H1 (cell line): ENCODE measurements at regions not wholly inside any gene's neighbourhood (a gene's known extent, or its start where the extent isn't known, plus 50 kb on each side); places are given as distances from the start of the nearest gene placed in this dataset.

ENCODE experiments used
- CTCF ChIA-PET: fragments of 300-600 bp; sonication (Branson Sonifier 250); formaldehyde crosslinking; loops from one replicate; lab custom pipeline; 2021; ENCODE audit not compliant: partially characterized antibody; lab: Charles Lee
- POLR2A ChIA-PET: fragments of 300-600 bp; sonication (Branson Sonifier 250); formaldehyde crosslinking; loops from one replicate; lab custom pipeline; 2021; ENCODE audit warnings: inconsistent platforms; ENCODE audit not compliant: partially characterized antibody; lab: Charles Lee
- DNase-seq, 2 experiments: peaks; one replicate each; pipeline versions ENCODE4 v3.0.0 to v3.0.0-alpha.2; 2010 to 2022; ENCODE audit warnings: low spot score in 2 of 2, low read depth in 1 of 2, mixed read lengths in 1 of 2
- FAIRE-seq: peaks from 2 replicates; lab custom pipeline; 2011; peaks lifted over from hg19 to GRCh38; lab: Jason Lieb, UNC
- H2AFZ ChIP-seq: 2 replicates; pipeline ENCODE4 v1.8.1; 2012; ENCODE audit warnings: low read length, inconsistent platforms
- H2AK5ac ChIP-seq: 2 replicates; pipeline ENCODE4 v1.6.1; 2013; ENCODE audit warnings: low read depth, low read length
- H2BK120ac ChIP-seq: replicated peaks from 2 replicates; pipeline ENCODE3; 2013; ENCODE audit warnings: low read depth, low read length, inconsistent platforms
- H2BK12ac ChIP-seq: 2 replicates; pipeline ENCODE4 v1.6.1; 2013; ENCODE audit warnings: low read depth, low read length
- H2BK15ac ChIP-seq: 2 replicates; pipeline ENCODE4 v1.6.1; 2013; ENCODE audit warnings: low read length
- H2BK20ac ChIP-seq: 2 replicates; pipeline ENCODE4 v1.6.1; 2013; ENCODE audit warnings: low read length
- H2BK5ac ChIP-seq: 2 replicates; pipeline ENCODE4 v1.6.1; 2013; ENCODE audit warnings: low read depth, low read length
- H3K14ac ChIP-seq: 2 replicates; pipeline ENCODE4 v1.6.1; 2013; ENCODE audit warnings: inconsistent platforms; ENCODE audit not compliant: insufficient read length
- H3K18ac ChIP-seq: 2 replicates; pipeline ENCODE4 v1.6.1; 2013; ENCODE audit warnings: low read length; ENCODE audit errors: extremely low read depth
- H3K23ac ChIP-seq: 2 replicates; pipeline ENCODE4 v1.6.1; 2013; ENCODE audit warnings: inconsistent platforms; ENCODE audit not compliant: insufficient read length
- H3K23me2 ChIP-seq: 2 replicates; pipeline ENCODE4 v1.6.1; 2013; ENCODE audit warnings: low read depth, low read length
- H3K27ac ChIP-seq: 2 replicates; pipeline ENCODE4 v1.6.1; 2011; ENCODE audit warnings: low read depth, low read length, inconsistent platforms
- H3K27me3 ChIP-seq, 4 experiments: replicated peaks in 1 of 4; 1 replicate in 1 of 4; 2 replicates in 3 of 4; pipeline versions ENCODE4 v1.6.1 to v1.8.1; 2011 to 2013; ENCODE audit warnings: low read length in 3 of 4, mild to moderate bottlenecking in 3 of 4, inconsistent platforms in 2 of 4, mixed read lengths in 2 of 4, moderate library complexity in 1 of 4; ENCODE audit not compliant: control insufficient read depth in 3 of 4, insufficient read depth in 3 of 4; ENCODE audit errors: extremely low read depth in 1 of 4
- H3K36me3 ChIP-seq, 4 experiments: 2 replicates each; pipeline versions ENCODE4 v1.6.1 to v1.8.1; 2011 to 2013; ENCODE audit warnings: mild to moderate bottlenecking in 4 of 4, low read length in 3 of 4, moderate library complexity in 2 of 4, control low read depth in 1 of 4, inconsistent platforms in 1 of 4; ENCODE audit not compliant: insufficient read depth in 4 of 4, control insufficient read depth in 2 of 4
- H3K4ac ChIP-seq: replicated peaks from 2 replicates; pipeline ENCODE3; 2013; ENCODE audit warnings: low read length, low read depth, mixed read lengths, inconsistent platforms; ENCODE audit not compliant: insufficient read length
- H3K4me1 ChIP-seq, 4 experiments: replicated peaks in 1 of 4; 1 replicate in 1 of 4; 2 replicates in 3 of 4; pipeline versions ENCODE4 v1.6.1 to v1.8.1; 2011 to 2013; ENCODE audit warnings: low read length in 3 of 4, inconsistent platforms in 2 of 4, mixed read lengths in 1 of 4; ENCODE audit not compliant: insufficient read depth in 4 of 4, control insufficient read depth in 3 of 4
- H3K4me2 ChIP-seq, 2 experiments: 2 replicates each; pipeline versions ENCODE4 v1.6.1 to v1.8.1; 2011 to 2013; ENCODE audit warnings: low read depth in 2 of 2, low read length in 2 of 2, control low read depth in 1 of 2, inconsistent platforms in 1 of 2, mild to moderate bottlenecking in 1 of 2; ENCODE audit not compliant: insufficient read depth in 1 of 2
- H3K4me3 ChIP-seq, 4 experiments: fragments of 200-600, 300-600 bp in 1 of 4; sonication (generic), shearing (Covaris generic), sonication (Bioruptor Twin) in 1 of 4; 2 replicates each; pipeline versions ENCODE4 v1.5.1 to v1.8.1; 2011 to 2016; ENCODE audit warnings: low read length in 4 of 4, low read depth in 3 of 4, control low read depth in 2 of 4, inconsistent platforms in 2 of 4, mild to moderate bottlenecking in 2 of 4, mixed read lengths in 1 of 4, moderate library complexity in 1 of 4; ENCODE audit not compliant: insufficient read depth in 2 of 4; ENCODE audit errors: extremely low read depth in 1 of 4
- H3K56ac ChIP-seq: replicated peaks from 2 replicates; pipeline ENCODE3; 2013; ENCODE audit warnings: low read depth, mild to moderate bottlenecking, mixed read lengths, low read length, inconsistent platforms; ENCODE audit not compliant: insufficient read length
- H3K79me1 ChIP-seq: 2 replicates; pipeline ENCODE4 v1.6.1; 2013; ENCODE audit warnings: low read depth, low read length, control low read depth
- H3K79me2 ChIP-seq, 2 experiments: 2 replicates each; pipeline versions ENCODE4 v1.6.1 to v1.8.1; 2012 to 2013; ENCODE audit warnings: low read length in 2 of 2, mild to moderate bottlenecking in 2 of 2, inconsistent platforms in 1 of 2; ENCODE audit not compliant: insufficient read depth in 2 of 2, control insufficient read depth in 1 of 2
- H3K9ac ChIP-seq, 4 experiments: replicated peaks in 1 of 4; 1 replicate in 1 of 4; 2 replicates in 3 of 4; pipeline versions ENCODE4 v1.6.1 to v1.8.1; 2011 to 2013; ENCODE audit warnings: low read depth in 3 of 4, low read length in 3 of 4, control low read depth in 2 of 4, mild to moderate bottlenecking in 2 of 4, moderate library complexity in 2 of 4, inconsistent platforms in 1 of 4; ENCODE audit errors: extremely low read depth in 1 of 4
- H3K9me3 ChIP-seq, 2 experiments: 2 replicates each; pipeline versions ENCODE4 v1.6.1 to v1.8.1; 2012 to 2013; ENCODE audit warnings: mild to moderate bottlenecking in 2 of 2, moderate library complexity in 2 of 2, control low read depth in 1 of 2, inconsistent platforms in 1 of 2, low read depth in 1 of 2, low read length in 1 of 2, mixed read lengths in 1 of 2; ENCODE audit not compliant: insufficient read depth in 2 of 2
- H4K20me1 ChIP-seq, 2 experiments: replicated peaks in 1 of 2; 2 replicates each; pipeline versions ENCODE3 to v1.8.1; 2011 to 2013; ENCODE audit warnings: inconsistent platforms in 2 of 2, low read length in 2 of 2, mild to moderate bottlenecking in 1 of 2; ENCODE audit not compliant: insufficient read depth in 2 of 2, control insufficient read depth in 1 of 2
- H4K5ac ChIP-seq: 2 replicates; pipeline ENCODE4 v1.6.1; 2013; ENCODE audit warnings: low read length, low read depth, mixed read lengths, inconsistent platforms; ENCODE audit not compliant: insufficient read length
- H4K8ac ChIP-seq: 2 replicates; pipeline ENCODE4 v1.8.0; 2013; ENCODE audit warnings: mild to moderate bottlenecking, moderate library complexity, low read length, inconsistent platforms; ENCODE audit not compliant: insufficient read depth; ENCODE audit errors: extremely low read depth
- H4K91ac ChIP-seq: replicated peaks from 2 replicates; pipeline ENCODE3; 2013; ENCODE audit warnings: low read length, mixed read lengths, inconsistent platforms; ENCODE audit not compliant: insufficient read length
- ATF3 ChIP-seq: IDR thresholded peaks from 2 replicates; pipeline ENCODE4 v1.6.1; 2011; ENCODE audit warnings: low read depth, mild to moderate bottlenecking, low read length; ENCODE audit not compliant: insufficient read depth
- BCL11A ChIP-seq, 2 experiments: IDR thresholded peaks; one replicate each; pipeline ENCODE4 v1.6.1; 2011; ENCODE audit warnings: low read depth in 2 of 2, low read length in 2 of 2, mild to moderate bottlenecking in 2 of 2
- BRCA1 ChIP-seq: IDR thresholded peaks from 2 replicates; pipeline ENCODE4 v1.6.1; 2012; ENCODE audit warnings: low read depth, low read length, improper control_type of control experiment
- FOSL1 ChIP-seq: IDR thresholded peaks from 2 replicates; pipeline ENCODE4 v1.6.1; 2011; ENCODE audit warnings: mild to moderate bottlenecking, low read depth, low read length, moderate library complexity; ENCODE audit not compliant: insufficient read depth
- GABPA ChIP-seq: IDR thresholded peaks from 2 replicates; pipeline ENCODE4 v1.6.1; 2011; ENCODE audit warnings: mild to moderate bottlenecking, low read length, moderate library complexity, borderline replicate concordance; ENCODE audit not compliant: insufficient read depth
- GTF2F1 ChIP-seq: IDR thresholded peaks from 2 replicates; pipeline ENCODE4 v1.6.1; 2012; ENCODE audit warnings: low read depth, low read length, improper control_type of control experiment, borderline replicate concordance
- NANOG ChIP-seq: IDR thresholded peaks from 2 replicates; pipeline ENCODE4 v1.6.1; 2011; ENCODE audit warnings: low read length, low read depth, mild to moderate bottlenecking, inconsistent platforms; ENCODE audit not compliant: insufficient read depth, poor library complexity, severe bottlenecking
- NRF1 ChIP-seq: IDR thresholded peaks from 2 replicates; pipeline ENCODE4 v1.6.1; 2011; ENCODE audit warnings: mild to moderate bottlenecking, low read depth, low read length, improper control_type of control experiment
- RXRA ChIP-seq: IDR thresholded peaks from 2 replicates; pipeline ENCODE4 v1.6.1; 2011; ENCODE audit warnings: low read depth, mild to moderate bottlenecking, low read length, moderate library complexity; ENCODE audit not compliant: insufficient read depth
- SIN3A ChIP-seq, 2 experiments: IDR thresholded peaks in 1 of 2; conservative IDR thresholded peaks in 1 of 2; 2 replicates each; pipeline ENCODE4 v1.6.1; 2011 to 2012; ENCODE audit warnings: low read length in 2 of 2, improper control_type of control experiment in 1 of 2, low read depth in 1 of 2, mild to moderate bottlenecking in 1 of 2
- SP1 ChIP-seq: IDR thresholded peaks from 2 replicates; pipeline ENCODE4 v1.6.1; 2011; ENCODE audit warnings: low read depth, low read length
- SUZ12 ChIP-seq: fragments of 200-600 bp; sonication (generic); IDR thresholded peaks from 2 replicates; pipeline ENCODE4 v1.6.1; 2012; ENCODE audit warnings: mild to moderate bottlenecking, inconsistent platforms, low read length, moderate library complexity, mixed read lengths
- TBP ChIP-seq: IDR thresholded peaks from 2 replicates; pipeline ENCODE4 v1.6.1; 2011; ENCODE audit warnings: low read depth, low read length, improper control_type of control experiment
- YY1 ChIP-seq: IDR thresholded peaks from 2 replicates; pipeline ENCODE4 v1.6.1; 2011; ENCODE audit warnings: low read depth, mild to moderate bottlenecking, low read length
- ZNF274 ChIP-seq: IDR thresholded peaks from 2 replicates; pipeline ENCODE4 v1.7.0; 2012; ENCODE audit warnings: low read length, borderline replicate concordance; ENCODE audit errors: extremely low read depth
- WGBS, 2 experiments: shearing (Covaris generic) in 1 of 2; methylation state at CpG; one replicate each; pipeline versions ENCODE4 v1.1.6 to v1.1.7; 2013 to 2015; ENCODE audit warnings: low lambda C conversion rate in 2 of 2, mixed read lengths in 2 of 2, inconsistent platforms in 1 of 2, low coverage in 1 of 2, missing lambda C conversion rate in 1 of 2; ENCODE audit not compliant: insufficient replicate concordance in 2 of 2, insufficient coverage in 1 of 2, insufficient read length in 1 of 2; ENCODE audit errors: extremely low coverage in 1 of 2, missing lambda C conversion rate in 1 of 2; 5-methylcytosine and 5-hydroxymethylcytosine counted together

GRCh38 chr12:90741611-90742010, 213.4 kb downstream of the CCER1 start:
- H4K91ac ChIP-seq: no peak overlapping the region
- no peak overlapping the region for H3K56ac ChIP-seq
- no peak overlapping the region for H2BK12ac ChIP-seq
- H3K27me3 ChIP-seq: no peaks in the 10 kb centered on the region
- no peak overlapping the region for H3K27ac ChIP-seq
- H3K4me2 ChIP-seq: no peak overlapping the region
- H4K8ac ChIP-seq: no peak overlapping the region
- no peak overlapping the region for H2BK5ac ChIP-seq
- no peak overlapping the region for H3K9ac ChIP-seq
- H3K79me1 ChIP-seq: no peaks in the 10 kb centered on the region
- DNase-seq (no peak), FAIRE-seq (no peak)
- H2AFZ ChIP-seq: no peak overlapping the region
- WGBS, 2 experiments: 97% methylated on average over 4 of the region's 4 CpGs; no CpG with 5 or more reads in 1 of the 2 experiments
- H3K9me3 ChIP-seq: no peaks in the 10 kb centered on the region
- CTCF ChIA-PET: interaction anchor here (1.3 to 1.5 kb wide), 2 partner anchors 14 to 112 kb away, joined by 3 read pairs; no protein-coding TSS in a partner anchor
- no peak overlapping the region for H2BK15ac ChIP-seq
- no peak overlapping the region for H2BK20ac ChIP-seq
- POLR2A ChIA-PET: no interaction called here
- H3K4me3 ChIP-seq: no peak overlapping the region
- H3K4ac ChIP-seq: no peak overlapping the region
- no peak overlapping the region for H3K14ac ChIP-seq
- H3K36me3 ChIP-seq: no peaks in the 10 kb centered on the region
- H2AK5ac ChIP-seq: no peak overlapping the region
- no peak overlapping the region for H3K18ac ChIP-seq
- no peaks in the 10 kb centered on the region for H4K20me1 ChIP-seq
- H3K23ac ChIP-seq: no peak overlapping the region
- no peaks in the 10 kb centered on the region; the same call in 1 of the 2 replicates for H3K23me2 ChIP-seq
- H3K79me2 ChIP-seq: no peaks in the 10 kb centered on the region
- no peak overlapping the region for H4K5ac ChIP-seq
- no peak overlapping the region for H2BK120ac ChIP-seq
- H3K4me1 ChIP-seq: no peaks in the 10 kb centered on the region
- TF ChIP-seq BRCA1: no peak
- no peak for TF ChIP-seq SIN3A (conservative IDR thresholded peaks at IDR 0.05 in 1 of 2, IDR thresholded peaks at IDR 0.05 in 1 of 2; ENCODE audit: low read depth in 1 of 2, low read length in 2 of 2)
- TF ChIP-seq NANOG: no peak
- TF ChIP-seq SUZ12: no peak
- TF ChIP-seq GABPA: no peak
- no peak for TF ChIP-seq YY1
- no peak for TF ChIP-seq FOSL1
- TF ChIP-seq SP1: no peak
- no peak for TF ChIP-seq TBP
- no peak for TF ChIP-seq ZNF274
- TF ChIP-seq NRF1: no peak
- no peak for TF ChIP-seq GTF2F1
- TF ChIP-seq RXRA: no peak
- no peak for TF ChIP-seq BCL11A (IDR thresholded peaks at IDR 0.05; ENCODE audit: low read depth in 2 of 2, low read length in 2 of 2)
- TF ChIP-seq ATF3: no peak
